H9 (cell line): ENCODE measurements at regions not wholly inside any gene's neighbourhood (a gene's known extent, or its start where the extent isn't known, plus 50 kb on each side); places are given as distances from the start of the nearest gene placed in this dataset.

Experiments
- DNase-seq: peaks from one replicate; pipeline ENCODE4 v3.0.0-alpha.2; 2017
- H2AFZ ChIP-seq: one replicate; pipeline ENCODE4 v1.6.1; 2013; ENCODE audit warnings: mild to moderate bottlenecking, low read length, control low read depth, moderate library complexity
- H2AK5ac ChIP-seq: 2 replicates; pipeline ENCODE4 v1.6.1; 2013; ENCODE audit warnings: low read length, control low read depth, mixed read lengths; ENCODE audit not compliant: insufficient read length
- H2BK120ac ChIP-seq: one replicate; pipeline ENCODE4 v1.6.1; 2013; ENCODE audit warnings: low read depth, mild to moderate bottlenecking, low read length, control low read depth, inconsistent platforms; ENCODE audit not compliant: poor library complexity, severe bottlenecking
- H2BK12ac ChIP-seq: 2 replicates; pipeline ENCODE4 v1.6.1; 2013; ENCODE audit warnings: low read length, control low read depth, mixed read lengths, low read depth; ENCODE audit not compliant: insufficient read length
- H2BK15ac ChIP-seq: 2 replicates; pipeline ENCODE4 v1.6.1; 2013; ENCODE audit warnings: low read depth, low read length, control low read depth
- H2BK20ac ChIP-seq: one replicate; pipeline ENCODE4 v1.6.1; 2013; ENCODE audit warnings: low read depth, mild to moderate bottlenecking, low read length, control low read depth, inconsistent platforms; ENCODE audit not compliant: poor library complexity, severe bottlenecking
- H2BK5ac ChIP-seq: 2 replicates; pipeline ENCODE4 v1.6.1; 2013; ENCODE audit warnings: low read length, control low read depth, mixed read lengths; ENCODE audit not compliant: insufficient read length
- H3K14ac ChIP-seq: 2 replicates; pipeline ENCODE4 v1.6.1; 2013; ENCODE audit warnings: low read length, control low read depth; ENCODE audit not compliant: insufficient read depth
- H3K18ac ChIP-seq: 2 replicates; pipeline ENCODE4 v1.6.1; 2013; ENCODE audit warnings: low read depth, mild to moderate bottlenecking, mixed read lengths, low read length, control low read depth; ENCODE audit not compliant: insufficient read length
- H3K23ac ChIP-seq: 2 replicates; pipeline ENCODE4 v1.6.1; 2013; ENCODE audit warnings: low read length, control low read depth, mixed read lengths, low read depth; ENCODE audit not compliant: insufficient read length
- H3K23me2 ChIP-seq: 2 replicates; pipeline ENCODE4 v1.6.1; 2013; ENCODE audit warnings: low read depth, mild to moderate bottlenecking, mixed read lengths, low read length, control low read depth; ENCODE audit not compliant: insufficient read length, poor library complexity, severe bottlenecking
- H3K27ac ChIP-seq: 2 replicates; pipeline ENCODE4 v1.5.1; 2013; ENCODE audit warnings: low read length, control low read depth, mixed read lengths, low read depth; ENCODE audit not compliant: insufficient read length
- H3K27me3 ChIP-seq: 2 replicates; pipeline ENCODE4 v1.6.1; 2013; ENCODE audit warnings: low read length, control low read depth, inconsistent platforms; ENCODE audit not compliant: insufficient read depth
- H3K4ac ChIP-seq: 2 replicates; pipeline ENCODE4 v1.6.1; 2013; ENCODE audit warnings: low read depth, mild to moderate bottlenecking, control low read depth, inconsistent platforms, low read length, moderate library complexity
- H3K4me1 ChIP-seq: 2 replicates; pipeline ENCODE4 v1.6.1; 2013; ENCODE audit warnings: low read length, control low read depth, inconsistent platforms; ENCODE audit not compliant: insufficient read depth
- H3K4me2 ChIP-seq: 2 replicates; pipeline ENCODE4 v1.6.1; 2013; ENCODE audit warnings: low read length, control low read depth, mixed read lengths; ENCODE audit not compliant: insufficient read length, insufficient read depth
- H3K56ac ChIP-seq: 2 replicates; pipeline ENCODE4 v1.6.1; 2013; ENCODE audit warnings: low read depth, mild to moderate bottlenecking, mixed read lengths, low read length, control low read depth; ENCODE audit not compliant: insufficient read length
- H3K79me1 ChIP-seq: 2 replicates; pipeline ENCODE4 v1.6.1; 2013; ENCODE audit warnings: low read depth, mild to moderate bottlenecking, moderate library complexity, low read length, control low read depth, inconsistent platforms; ENCODE audit not compliant: insufficient read depth, poor library complexity, severe bottlenecking
- H3K79me2 ChIP-seq: 2 replicates; pipeline ENCODE4 v1.6.1; 2013; ENCODE audit warnings: low read length, control low read depth, inconsistent platforms; ENCODE audit not compliant: insufficient read depth
- H3K9ac ChIP-seq: 2 replicates; pipeline ENCODE4 v1.6.1; 2013; ENCODE audit warnings: low read length, control low read depth, mixed read lengths; ENCODE audit not compliant: insufficient read length; ENCODE audit errors: extremely low read depth
- H3K9me3 ChIP-seq: one replicate; pipeline ENCODE4 v1.6.1; 2013; ENCODE audit warnings: low read depth, low read length, inconsistent platforms; ENCODE audit not compliant: control insufficient read depth
- H3T11ph ChIP-seq: one replicate; pipeline ENCODE4 v1.6.1; 2013; ENCODE audit warnings: mild to moderate bottlenecking, low read length, control low read depth, inconsistent platforms
- H4K20me1 ChIP-seq: one replicate; pipeline ENCODE4 v1.6.1; 2013; ENCODE audit not compliant: control insufficient read depth, insufficient read length, insufficient read depth
- H4K5ac ChIP-seq: 2 replicates; pipeline ENCODE4 v1.6.1; 2013; ENCODE audit warnings: low read depth, mild to moderate bottlenecking, mixed read lengths, low read length, control low read depth; ENCODE audit not compliant: insufficient read length
- H4K8ac ChIP-seq: replicated peaks from 2 replicates; pipeline ENCODE4 v1.6.1; 2013; ENCODE audit warnings: low read length, control low read depth, mixed read lengths, low read depth; ENCODE audit not compliant: insufficient read length
- H4K91ac ChIP-seq: 2 replicates; pipeline ENCODE4 v1.6.1; 2013; ENCODE audit warnings: low read depth, mild to moderate bottlenecking, moderate library complexity, mixed read lengths, low read length, control low read depth; ENCODE audit not compliant: insufficient read length
- H3K27ac Mint-ChIP-seq, 3 experiments: 2 replicates in 2 of 3; 3 replicates in 1 of 3; pipeline ENCODE4 v1.8.0; 2020 to 2021; ENCODE audit warnings: mixed read lengths in 3 of 3, mild to moderate bottlenecking in 1 of 3, moderate library complexity in 1 of 3
- H3K27me3 Mint-ChIP-seq: 2 replicates; pipeline ENCODE4 v1.8.0; 2021; ENCODE audit warnings: low read depth, mild to moderate bottlenecking, moderate library complexity, mixed read lengths
- H3K36me3 Mint-ChIP-seq, 3 experiments: 2 replicates in 2 of 3; 3 replicates in 1 of 3; pipeline ENCODE4 v1.8.0; 2020 to 2021; ENCODE audit warnings: low read depth in 3 of 3, mixed read lengths in 3 of 3; ENCODE audit not compliant: insufficient read depth in 1 of 3
- H3K4me1 Mint-ChIP-seq, 2 experiments: 2 replicates each; pipeline ENCODE4 v1.8.0; 2020; ENCODE audit warnings: mixed read lengths in 2 of 2
- H3K4me3 Mint-ChIP-seq, 2 experiments: 2 replicates in 1 of 2; 3 replicates in 1 of 2; pipeline ENCODE4 v1.8.0; 2020 to 2021; ENCODE audit warnings: mild to moderate bottlenecking in 2 of 2, mixed read lengths in 2 of 2, moderate library complexity in 1 of 2
- H3K9me3 Mint-ChIP-seq, 2 experiments: 2 replicates in 1 of 2; 3 replicates in 1 of 2; pipeline ENCODE4 v1.8.0; 2020; ENCODE audit warnings: mild to moderate bottlenecking in 2 of 2, mixed read lengths in 2 of 2, moderate library complexity in 1 of 2
- CTCF ChIP-seq: fragments of 200-600 bp; sonication (generic); conservative IDR thresholded peaks from 3 replicates; pipeline ENCODE4 v1.8.0; 2021; ENCODE audit warnings: antibody characterized with exemption, mild to moderate bottlenecking
- WGBS: extraction: QIAGEN DNeasy Blood & Tissue Kit; methylation state at CpG from one replicate; pipeline ENCODE4 v1.1.7; 2013; ENCODE audit warnings: missing lambda C conversion rate, low lambda C conversion rate, mixed read lengths; ENCODE audit not compliant: insufficient read length; ENCODE audit errors: extremely low coverage; 5-methylcytosine and 5-hydroxymethylcytosine counted together

GRCh38 chr11:45092404-45092785 is 54.0 kb upstream of the PRDM11 start:
- no peak overlapping the region for H3K9ac ChIP-seq
- no peak overlapping the region for H3K4ac ChIP-seq
- no peak overlapping the region for H3K56ac ChIP-seq
- H2AK5ac ChIP-seq = no peak overlapping the region
- no peaks in the 10 kb centered on the region for H3K79me1 ChIP-seq
- Mint-ChIP-seq H3K27ac (peak overlapping the region in 2 of 3 experiments; percentile 88 to 94; a peak in 3 of 7 replicates), H3K4me3 (no peak overlapping the region), H3K4me1 (peaks cover 43 to 50% of the 10 kb centered on the region in 2 experiments), H3K27me3 (peaks cover 9% of the 10 kb centered on the region), H3K36me3 (no peaks in the 10 kb centered on the region), H3K9me3 (no peaks in the 10 kb centered on the region)
- no peak for DNase-seq
- H4K5ac ChIP-seq = no peak overlapping the region
- no peak for TF ChIP-seq CTCF
- peaks cover 2% of the 10 kb centered on the region; the same call in 1 of the 2 replicates for H3K4me1 ChIP-seq
- H3K23ac ChIP-seq = no peak overlapping the region
- H4K91ac ChIP-seq = no peak overlapping the region
- no peak overlapping the region for H2BK20ac ChIP-seq
- H3K18ac ChIP-seq = no peak overlapping the region
- no peaks in the 10 kb centered on the region for H3K23me2 ChIP-seq
- H2BK12ac ChIP-seq = no peak overlapping the region
- no peak overlapping the region for H3K4me2 ChIP-seq
- no peak overlapping the region for H3K14ac ChIP-seq
- H2BK15ac ChIP-seq = no peak overlapping the region
- no CpG with 5 or more reads among the region's 5 CpGs for WGBS
- no peak overlapping the region for H2BK5ac ChIP-seq
- no peak overlapping the region for H3T11ph ChIP-seq
- H3K27ac ChIP-seq = peak overlapping the region; percentile 39
- H4K20me1 ChIP-seq = no peaks in the 10 kb centered on the region
- H3K79me2 ChIP-seq = no peaks in the 10 kb centered on the region
- H3K27me3 ChIP-seq = no peaks in the 10 kb centered on the region
- H2AFZ ChIP-seq = no peak overlapping the region
- no peak overlapping the region for H2BK120ac ChIP-seq
- H4K8ac ChIP-seq = no peak overlapping the region
- H3K9me3 ChIP-seq = no peaks in the 10 kb centered on the region
